NOMO-1 treated with dmso at 0.1 percent for 144 hours (cell line): ENCODE measurements at regions not wholly inside any gene's neighbourhood (a gene's known extent, or its start where the extent isn't known, plus 50 kb on each side); places are given as distances from the start of the nearest gene placed in this dataset.
"Not testable (repeated sequence)": the region's sequence is repeated elsewhere in the genome, so short reads cannot be mapped to it uniquely, and the experiment has no call there.

Experiments
- DNase-seq: peaks from one replicate; lab custom pipeline; 2025; ENCODE audit not compliant: unreplicated experiment; lab: John Stamatoyannopoulos, UW

DNA sequence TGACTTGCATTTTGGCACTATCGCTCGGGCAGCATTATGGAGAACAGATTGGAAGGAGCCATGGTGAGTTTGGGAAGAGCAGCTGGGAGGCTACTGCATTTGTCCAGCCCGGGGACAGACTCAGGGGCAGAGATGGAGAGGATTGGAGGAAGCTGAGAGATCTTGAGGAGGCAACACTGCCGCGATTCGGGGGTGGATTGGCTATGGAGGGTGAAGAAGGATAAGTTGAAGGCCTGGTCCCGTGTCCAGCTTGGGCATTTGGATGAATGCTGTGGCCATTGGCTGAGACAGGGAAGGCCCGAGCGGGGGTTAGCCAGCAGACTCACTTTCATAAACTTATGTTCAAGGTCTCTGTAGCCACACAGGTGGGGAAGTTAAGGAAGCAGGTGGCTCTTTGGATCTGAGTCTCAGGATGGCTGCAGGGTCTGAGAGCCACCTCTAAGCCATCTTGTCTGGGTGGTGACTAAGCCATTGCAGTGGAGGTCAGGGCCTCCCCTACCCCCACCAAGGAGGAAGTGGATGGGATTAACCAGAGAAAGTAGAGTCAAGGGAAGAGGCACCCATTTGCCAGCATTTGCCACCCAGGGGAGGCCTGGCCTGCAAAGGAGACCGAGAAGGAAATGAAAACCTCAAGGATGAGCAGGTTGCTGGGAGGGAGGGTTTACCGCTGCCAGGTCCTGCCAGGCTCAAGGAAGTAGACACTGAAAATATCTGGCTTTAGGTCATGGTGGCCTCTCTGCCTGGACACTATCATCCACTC lies 144.0 kb upstream of the TLE3 start:
- DNase-seq = no peak

DNA sequence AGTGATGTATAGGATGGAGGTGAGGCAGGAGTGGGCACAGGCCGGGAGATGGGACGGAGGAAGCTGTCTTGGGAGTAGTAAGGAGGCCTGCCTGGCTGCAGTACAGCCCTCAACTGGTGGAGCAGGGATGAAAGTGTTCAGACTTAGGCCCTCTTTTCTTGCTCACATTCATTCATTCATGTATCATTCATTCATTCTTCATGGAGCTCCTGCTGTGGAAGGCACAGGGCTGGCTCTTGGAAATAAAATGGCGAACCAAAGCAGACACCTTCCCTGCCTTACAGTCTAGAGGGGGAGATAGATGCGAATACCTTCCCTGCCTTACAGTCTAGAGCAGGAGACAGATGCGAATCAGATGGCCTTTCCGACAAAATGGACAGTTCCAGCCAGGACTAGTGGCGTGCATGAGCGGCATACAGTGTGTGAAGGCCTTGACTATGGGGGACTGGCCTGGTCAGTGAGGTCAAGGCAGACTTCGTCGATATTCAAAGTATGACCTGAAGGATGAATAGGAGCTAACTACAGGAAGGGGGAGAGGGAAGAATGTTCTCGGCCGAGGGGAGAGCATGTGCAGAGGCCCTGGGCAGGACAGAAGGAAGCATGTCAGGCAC lies 143.2 kb upstream of the TLE3 start:
- DNase-seq = no peak

DNA sequence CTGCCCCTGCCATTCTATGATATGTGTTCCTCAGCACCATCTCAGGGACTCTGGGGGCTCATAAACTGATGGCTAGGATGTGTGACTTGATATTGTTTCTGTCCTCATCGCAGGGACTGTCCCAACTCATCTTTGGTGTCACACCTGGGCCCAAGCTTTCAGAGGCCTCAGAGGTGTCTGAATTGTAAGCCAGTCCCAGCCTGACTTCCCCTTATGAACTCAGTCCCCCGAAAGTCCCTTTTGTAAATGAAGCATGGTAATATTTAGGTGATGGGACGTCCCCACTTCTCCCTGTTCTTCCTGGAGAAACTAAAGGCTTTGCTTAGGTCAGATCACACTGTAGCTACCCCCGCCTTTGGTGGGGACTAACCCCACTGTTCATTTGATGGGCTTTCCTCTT lies 142.4 kb upstream of the TLE3 start:
- no peak for DNase-seq

DNA sequence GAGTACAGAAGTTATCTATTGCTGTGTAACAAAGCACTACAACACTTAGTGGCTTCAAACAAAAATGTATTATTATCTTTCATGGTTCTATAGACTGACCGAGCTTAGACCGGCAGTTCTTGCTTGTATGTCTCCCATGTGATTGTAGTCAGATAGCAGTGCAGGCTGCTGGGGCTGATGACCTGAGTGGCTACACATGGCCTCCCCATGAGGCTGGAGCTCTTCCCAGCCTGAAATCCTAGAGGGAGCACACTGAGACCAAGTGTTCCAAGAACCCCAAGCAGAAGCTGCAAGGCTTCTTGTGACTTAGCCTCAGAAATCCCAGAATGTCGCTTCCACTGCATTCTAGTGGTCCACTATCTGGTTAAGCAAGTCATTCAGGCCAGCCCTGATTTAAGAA lies 141.2 kb upstream of the TLE3 start:
- no peak for DNase-seq

DNA sequence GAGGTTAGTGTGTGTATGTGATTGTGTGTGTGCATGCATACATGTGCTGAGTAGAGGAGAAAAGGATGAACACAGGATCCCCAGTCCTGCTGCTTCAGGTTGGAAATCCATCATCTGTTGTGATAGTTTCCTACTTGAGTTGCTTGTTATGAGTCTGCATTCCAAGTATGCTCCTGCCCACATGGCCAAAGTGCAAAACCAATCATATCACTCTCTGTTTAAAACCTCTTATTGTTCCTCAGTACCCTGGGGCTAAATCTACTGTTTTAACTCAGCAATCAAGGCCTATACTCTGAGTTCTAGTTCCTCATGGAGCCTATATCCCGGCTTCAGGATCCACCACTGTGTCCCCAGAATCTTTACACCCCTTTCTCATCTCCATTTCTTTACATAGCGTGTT lies 139.9 kb upstream of the TLE3 start:
- no peak for DNase-seq

DNA sequence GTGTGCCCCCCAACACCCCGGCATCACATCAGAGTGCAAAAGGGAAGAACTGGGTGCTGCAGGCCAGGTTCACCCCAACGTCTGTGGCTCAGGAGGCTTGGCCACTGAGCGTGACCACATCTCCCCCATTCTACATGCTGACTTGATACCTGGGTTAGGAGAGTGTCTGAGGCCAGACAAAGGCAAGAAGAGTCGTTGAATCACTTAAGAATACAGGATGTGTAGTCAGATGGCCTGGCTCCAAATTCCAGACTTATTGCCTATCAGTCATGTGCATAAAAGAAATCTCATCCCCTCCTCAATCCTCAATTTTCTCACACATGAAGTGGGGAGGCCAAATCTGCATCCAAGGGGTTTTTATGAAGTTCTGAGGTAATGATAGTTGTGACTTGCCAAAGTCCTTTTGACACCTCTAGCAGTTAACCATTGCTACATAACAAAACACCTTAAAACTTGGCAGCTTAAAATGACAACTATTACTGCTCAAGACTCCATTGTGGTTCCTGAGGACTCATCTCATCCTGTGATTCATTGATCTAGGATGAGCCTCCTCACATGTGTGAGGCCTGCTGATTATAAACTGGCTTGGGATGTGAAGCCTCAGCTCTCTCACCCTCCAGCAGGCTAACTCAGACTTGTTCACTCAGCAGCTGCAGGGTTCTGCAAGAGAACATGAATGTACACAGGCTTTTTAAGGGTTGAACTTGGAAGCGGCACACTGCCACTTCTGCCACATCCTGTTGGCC lies 138.8 kb upstream of the TLE3 start:
- no peak for DNase-seq

DNA sequence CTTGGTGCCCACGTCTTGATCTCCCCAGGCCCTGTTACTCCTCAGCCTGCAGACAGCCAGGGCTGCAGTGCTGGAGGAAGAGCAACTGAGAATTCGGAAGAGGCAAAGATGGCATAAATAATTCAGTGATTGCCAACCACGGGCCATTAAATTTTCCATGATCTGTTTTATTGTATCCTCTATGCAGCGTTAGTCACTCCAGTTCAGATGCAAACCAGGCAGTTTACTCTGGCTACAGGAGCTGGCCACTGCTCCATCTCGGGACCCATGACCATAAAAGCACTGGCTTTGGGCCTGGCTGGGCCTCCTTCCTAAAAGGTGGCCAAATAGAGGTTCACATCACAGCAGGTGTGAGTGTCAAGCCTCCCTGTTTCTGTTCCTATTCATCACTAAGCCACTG lies 137.6 kb upstream of the TLE3 start:
- no peak for DNase-seq

DNA sequence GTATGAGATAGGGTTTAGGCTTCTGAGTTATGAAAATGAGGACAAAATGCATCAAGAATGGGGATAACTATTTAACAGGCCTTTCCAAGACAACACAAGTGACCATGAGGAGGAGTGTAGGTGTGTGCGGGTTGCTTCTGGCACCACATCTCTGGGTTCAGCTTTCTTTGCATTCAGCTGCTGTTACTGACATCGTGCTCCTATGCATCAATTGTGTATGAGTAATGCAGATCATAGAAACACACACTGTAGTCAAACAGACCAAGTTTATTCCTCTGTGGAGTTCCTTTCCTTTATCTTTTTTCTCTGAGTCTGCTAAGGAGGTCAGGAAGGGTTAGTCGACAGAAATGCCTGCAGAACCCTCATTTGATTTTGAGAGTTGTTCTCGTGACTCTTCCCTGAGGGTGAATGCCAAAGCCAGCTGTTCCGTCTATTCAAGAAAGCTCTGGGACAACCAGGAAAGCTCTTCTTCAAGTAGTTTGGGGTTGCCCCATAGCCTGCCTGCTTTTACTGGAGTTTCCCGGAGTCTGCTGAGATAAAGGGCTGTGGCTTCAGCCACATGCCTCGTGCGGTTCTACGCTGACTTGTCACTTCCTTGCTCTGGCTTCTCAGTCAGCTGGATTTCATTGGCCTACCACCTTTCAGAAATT lies 136.7 kb upstream of the TLE3 start:
- no peak for DNase-seq

DNA sequence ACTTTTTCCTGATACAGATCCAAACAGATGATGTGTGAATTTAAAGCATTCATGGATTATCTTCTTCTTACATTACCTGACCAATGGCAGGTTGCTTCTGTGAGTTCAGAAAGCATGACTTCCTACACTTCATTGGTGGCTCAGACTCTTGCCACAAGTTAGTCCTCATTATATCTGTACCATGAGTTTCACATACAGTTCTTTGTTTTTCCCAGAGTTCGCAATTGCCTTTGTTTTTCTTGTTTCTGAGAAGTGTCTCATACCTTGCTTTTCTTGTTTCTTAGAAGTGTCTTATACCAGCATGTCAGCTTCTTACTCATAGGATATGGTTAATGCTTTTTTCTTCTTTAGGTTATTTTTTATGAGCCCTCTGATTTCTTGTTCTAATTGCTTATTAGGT lies 133.8 kb upstream of the TLE3 start:
- no peak for DNase-seq

DNA sequence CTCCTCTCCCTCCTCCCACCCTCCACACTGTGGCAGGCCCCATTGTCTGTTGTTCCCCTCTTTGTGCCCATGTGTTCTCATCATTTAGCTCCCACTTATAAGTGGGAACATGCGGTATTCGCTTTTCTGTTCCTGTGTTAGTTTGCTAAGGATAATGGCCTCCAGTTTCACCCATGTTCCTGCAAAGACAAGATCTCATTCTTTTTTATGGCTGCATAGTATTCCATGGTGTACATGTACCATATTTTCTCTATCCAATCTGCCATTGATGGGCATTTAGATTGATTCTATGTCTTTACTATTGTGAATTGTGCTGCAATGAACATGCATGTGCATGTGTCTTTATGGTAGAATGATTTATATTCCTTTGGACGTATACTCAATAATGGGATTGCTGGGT lies 130.2 kb upstream of the TLE3 start:
- not testable (repeated sequence) for DNase-seq

DNA sequence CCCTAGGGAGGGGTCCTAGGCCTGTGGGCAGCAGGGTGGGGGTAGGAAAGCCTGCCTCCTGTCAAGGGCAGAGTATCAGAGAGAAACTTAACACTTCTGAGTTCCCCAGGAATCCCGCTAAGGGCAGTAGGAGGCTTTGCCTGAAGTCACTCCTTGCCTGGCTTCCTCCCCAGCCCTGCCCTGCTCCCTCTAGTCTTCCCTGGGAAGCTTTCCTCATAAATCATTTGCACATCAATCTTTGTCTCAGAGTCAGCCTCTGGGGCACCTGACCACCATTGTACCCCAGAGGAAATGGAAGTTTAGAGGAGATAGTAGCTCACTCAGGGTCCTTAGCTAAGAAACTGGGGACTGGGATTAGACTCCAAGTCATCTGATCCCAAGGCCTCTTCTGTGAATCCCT lies 129.4 kb upstream of the TLE3 start:
- no peak for DNase-seq

DNA sequence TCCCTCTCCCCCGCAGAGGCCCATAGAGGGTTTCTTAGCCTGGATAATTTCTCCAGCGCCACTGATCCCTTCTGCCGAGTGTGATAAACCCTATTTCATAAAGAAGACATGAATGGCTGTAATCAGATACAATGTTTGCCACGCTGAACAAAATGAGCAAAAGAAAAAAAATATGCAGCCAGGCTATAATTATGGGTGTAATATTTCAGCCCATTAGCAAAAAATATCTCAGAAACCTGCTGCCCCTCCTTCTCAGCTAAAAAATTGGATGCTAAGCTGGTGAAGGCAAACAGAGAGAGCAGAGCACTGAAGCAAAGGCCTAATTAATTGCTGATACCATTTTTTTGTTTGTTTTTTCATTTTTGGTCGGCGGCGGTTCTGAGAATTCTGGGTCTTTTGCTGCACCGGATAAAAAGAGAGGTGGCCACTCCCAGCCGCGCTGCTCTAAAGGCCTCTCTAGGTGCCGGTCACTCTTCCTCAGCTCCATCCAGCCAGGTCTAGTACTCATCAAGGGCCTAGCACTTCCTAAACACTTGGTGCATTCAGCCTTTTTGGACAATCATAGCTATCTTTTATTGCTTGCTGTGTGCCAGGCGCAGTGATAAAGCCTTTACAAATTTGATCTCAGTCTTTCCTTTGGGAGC lies 128.7 kb upstream of the TLE3 start:
- DNase-seq = no peak

DNA sequence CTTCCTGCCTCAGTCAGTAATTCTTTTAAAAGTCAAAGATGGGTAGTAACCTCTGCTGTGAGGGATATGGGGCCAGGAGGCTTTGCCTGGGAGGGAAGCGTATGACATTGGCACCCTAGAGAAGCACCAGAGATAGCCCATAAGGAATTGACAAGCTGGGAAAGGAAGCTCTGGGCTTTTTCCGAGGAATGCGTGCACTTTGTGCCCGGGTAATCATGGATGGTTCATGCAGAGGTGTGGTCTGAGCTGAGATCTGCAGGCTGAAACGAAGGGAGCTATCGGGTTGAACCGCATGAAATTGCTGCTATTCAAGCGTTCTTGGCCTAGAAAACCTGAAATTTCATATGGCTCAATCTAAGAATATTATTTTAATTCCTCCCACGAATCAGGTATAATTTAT lies 127.7 kb upstream of the TLE3 start:
- no peak for DNase-seq

DNA sequence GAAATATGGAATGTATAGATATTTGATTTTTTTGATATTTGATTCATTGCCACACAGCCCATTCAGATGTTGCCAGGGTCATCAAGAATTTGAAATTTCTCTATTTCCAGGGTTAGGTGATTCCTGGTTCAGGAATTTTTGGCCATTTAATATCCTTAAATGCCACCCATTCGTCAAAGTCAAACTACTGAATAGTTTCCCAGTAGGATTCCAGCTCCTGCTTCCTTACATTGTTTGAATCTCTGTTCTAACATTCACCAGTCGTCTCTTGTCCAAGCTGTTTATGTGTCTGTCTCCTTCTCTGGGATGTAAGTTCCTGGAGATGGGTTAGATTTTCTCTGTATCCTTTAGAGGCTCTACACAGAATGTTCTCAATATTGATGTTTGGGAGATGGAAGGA lies 124.9 kb upstream of the TLE3 start:
- no peak for DNase-seq

DNA sequence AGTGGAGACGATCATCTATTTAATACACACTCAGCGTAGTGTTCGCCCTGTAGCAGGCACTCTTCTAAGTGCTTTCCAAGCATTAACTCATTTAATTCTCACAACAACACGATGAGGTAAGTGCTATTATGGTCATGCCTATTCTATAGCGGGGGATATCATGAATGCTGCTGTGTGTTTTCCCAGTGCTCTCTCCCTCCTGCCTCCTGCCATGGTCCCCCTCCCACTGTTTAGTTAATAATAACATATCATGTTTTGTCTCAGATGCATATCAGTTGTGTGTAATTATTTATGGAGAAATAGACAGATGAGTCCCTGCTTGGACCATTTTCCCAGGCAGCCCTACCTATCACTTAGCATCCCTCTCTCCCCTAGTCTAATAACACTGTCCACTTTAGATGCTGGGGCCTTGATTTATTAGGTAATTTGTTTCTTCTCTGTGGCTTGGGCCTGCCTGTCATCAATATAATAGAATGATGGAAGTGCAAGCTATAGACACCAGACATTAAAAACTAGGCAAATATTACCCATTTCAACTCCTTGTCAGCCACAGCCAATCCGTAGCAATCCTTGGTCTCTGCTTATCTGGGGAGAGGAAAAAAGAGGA lies 122.9 kb upstream of the TLE3 start:
- DNase-seq = no peak

DNA sequence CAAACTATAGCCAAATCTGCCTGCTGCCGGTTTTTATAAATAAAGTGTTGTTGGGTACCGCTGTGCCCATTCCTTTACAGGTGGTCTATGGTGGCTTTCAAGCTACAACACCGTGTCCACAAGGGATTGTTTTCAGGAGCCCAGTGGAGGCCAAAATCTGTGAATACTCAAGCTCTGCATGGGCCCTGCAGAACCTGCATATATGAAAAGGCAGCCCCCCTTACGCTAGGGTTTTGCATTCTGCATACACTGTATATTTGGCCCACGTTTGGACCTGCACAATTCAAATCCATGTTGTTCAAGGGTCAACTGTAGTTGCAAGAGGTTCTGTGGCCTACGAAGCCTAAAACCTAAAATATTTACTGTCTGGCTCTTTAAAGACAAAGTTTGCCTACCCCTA lies 122.2 kb upstream of the TLE3 start:
- no peak for DNase-seq

DNA sequence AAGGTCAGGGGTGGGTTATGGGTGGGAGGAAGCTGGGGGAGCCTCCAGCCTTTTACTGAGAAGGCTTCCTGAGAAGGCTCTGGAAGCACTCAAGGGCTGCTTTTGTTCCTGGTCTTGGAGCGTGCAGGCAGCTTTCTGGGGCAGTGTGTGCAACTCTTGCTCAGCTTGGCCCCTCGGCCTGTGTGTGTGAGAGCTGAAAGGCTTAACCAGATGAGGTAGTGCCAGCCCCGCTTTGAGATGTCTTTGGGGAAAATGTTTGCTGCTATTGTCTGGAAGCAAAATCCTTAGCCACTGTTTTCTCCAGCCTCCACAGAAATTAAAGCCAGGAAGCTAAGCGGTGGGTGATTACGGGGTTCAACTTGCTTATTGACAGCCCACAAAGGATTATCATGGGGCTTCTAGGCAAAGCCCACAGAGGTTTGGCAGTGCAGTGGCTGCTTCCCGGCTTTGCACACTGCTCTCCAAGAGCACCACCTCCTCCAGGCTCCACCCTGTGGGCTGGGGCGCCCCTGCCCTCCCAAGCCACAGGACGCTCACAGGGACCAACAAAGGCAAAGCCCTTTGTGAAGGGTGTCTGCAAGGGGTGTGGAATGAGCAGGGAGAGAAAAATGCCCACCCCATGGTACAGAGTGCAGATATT lies 121.7 kb upstream of the TLE3 start:
- no peak for DNase-seq

DNA sequence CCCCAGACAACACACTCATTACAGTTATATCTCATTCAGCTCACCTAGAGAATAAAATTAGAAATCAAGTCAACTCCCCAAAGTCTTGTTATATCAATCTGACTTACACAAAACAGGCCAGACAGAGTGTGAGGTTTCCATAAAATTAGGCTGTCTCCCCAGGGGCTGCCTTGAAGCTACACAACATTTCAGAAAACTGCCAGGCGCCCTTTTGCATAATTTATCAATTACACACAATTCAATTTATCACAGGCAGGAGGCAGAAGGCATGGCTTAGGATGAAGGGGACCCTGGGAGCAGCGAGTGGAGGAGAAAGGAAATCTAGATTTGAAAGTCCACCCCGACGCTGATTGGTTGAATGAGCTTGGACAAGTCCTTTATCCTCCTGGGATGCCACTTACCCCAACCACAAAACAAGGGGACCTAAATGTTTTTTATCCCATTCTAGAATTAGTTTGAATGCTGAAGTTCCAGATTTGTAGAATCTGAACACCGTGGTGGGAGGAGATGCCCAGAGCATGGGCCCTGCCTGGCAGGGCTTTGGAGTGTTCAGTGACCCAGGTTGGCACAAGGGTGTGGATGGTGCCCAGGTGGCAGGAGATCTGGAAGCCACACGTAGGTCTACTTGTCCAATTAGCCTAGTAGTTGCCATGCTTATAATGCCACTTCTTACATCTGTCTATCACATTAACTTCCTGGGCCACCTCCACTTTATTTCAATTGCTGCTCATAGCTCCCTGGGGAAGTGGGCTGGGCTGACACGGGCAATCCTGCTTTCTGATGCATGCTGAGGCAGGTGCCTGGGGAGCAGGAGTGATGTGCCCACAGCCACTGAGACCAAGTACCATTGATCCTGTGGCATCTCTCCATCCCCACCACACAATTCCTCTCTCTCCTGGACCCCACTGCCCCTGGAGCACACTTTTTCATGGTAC lies 119.8 kb upstream of the TLE3 start:
- no peak for DNase-seq

DNA sequence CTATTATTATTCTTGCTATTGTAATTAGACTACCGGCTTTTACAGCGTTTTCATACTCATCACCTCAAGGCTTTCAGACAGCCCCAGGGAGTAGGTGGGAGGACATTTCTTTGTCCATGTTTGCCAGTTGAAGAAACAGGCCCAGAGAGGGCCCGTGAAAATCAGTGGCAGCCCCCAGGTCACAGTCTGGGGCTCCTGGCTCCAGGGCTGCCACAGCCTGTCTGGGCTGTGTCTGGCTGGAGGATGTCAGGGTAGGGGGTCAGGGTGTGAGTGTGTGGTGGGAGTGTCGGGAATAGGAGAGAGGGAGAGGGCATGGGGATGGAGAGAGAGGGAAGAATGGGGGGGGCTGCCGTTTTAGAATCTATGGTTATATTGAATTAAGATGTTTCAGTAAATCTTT lies 118.2 kb upstream of the TLE3 start:
- no peak for DNase-seq
